ENCODE measurements at regions not wholly inside any gene's neighbourhood (a gene's known extent, or its start where the extent isn't known, plus 50 kb on each side); places are given as distances from the start of the nearest gene placed in this dataset.

- H3K4me1 ChIP-seq: peaks cover 5 to 6% of the 10 kb centered on the region in 2 donors
- DNase-seq: no peak
- in situ Hi-C loops (cut with MboI; ENCODE audit: low sequenced_read_pairs in 4 of 4): no loop called here
- no peak overlapping the region for H3K4me3 ChIP-seq
- no peaks in the 10 kb centered on the region for H3K9me3 ChIP-seq
- TF ChIP-seq CTCF (IDR thresholded peaks at IDR 0.05 in 4 of 5, conservative IDR thresholded peaks at IDR 0.05 in 1 of 5): no peak
- no peak for TF ChIP-seq POLR2A (IDR thresholded peaks at IDR 0.05)
- intact Hi-C loops (cut with DNase I; ENCODE audit: low total_unique reads): no loop called here
- no peak for ATAC-seq
- peaks cover 0 to 7% (median 3%) of the 10 kb centered on the region in 3 donors for H3K27me3 ChIP-seq
- no peaks in the 10 kb centered on the region for H3K36me3 ChIP-seq
- H3K27ac ChIP-seq: no peak overlapping the region
These were observed 126.3 kb downstream of the FOXB1 start for GRCh38 chr15:60130398-60130797.

- H3K9me3 ChIP-seq: no peaks in the 10 kb centered on the region
- no peaks in the 10 kb centered on the region for H3K36me3 ChIP-seq
- DNase-seq (no peak), ATAC-seq (no peak)
- intact Hi-C loops (cut with DNase I; ENCODE audit: low total_unique reads): no loop called here
- TF ChIP-seq POLR2A (IDR thresholded peaks at IDR 0.05) (no peak), CTCF (IDR thresholded peaks at IDR 0.05 in 4 of 5, conservative IDR thresholded peaks at IDR 0.05 in 1 of 5) (no peak)
- H3K27me3 ChIP-seq: peaks cover 0 to 7% (median 3%) of the 10 kb centered on the region in 3 donors
- in situ Hi-C loops (cut with MboI; ENCODE audit: low sequenced_read_pairs in 4 of 4): no loop called here
- no peak overlapping the region for H3K27ac ChIP-seq
- H3K4me1 ChIP-seq: peaks cover 5 to 6% of the 10 kb centered on the region in 2 donors
- no peak overlapping the region for H3K4me3 ChIP-seq
These were observed 126.7 kb downstream of the FOXB1 start for GRCh38 chr15:60130821-60131220.

- DNase-seq: no peak
- ATAC-seq: no peak
- in situ Hi-C loops (cut with MboI; ENCODE audit: low sequenced_read_pairs in 4 of 4) (no loop called here), intact Hi-C loops (cut with DNase I; ENCODE audit: low total_unique reads) (no loop called here)
- no peaks in the 10 kb centered on the region for H3K9me3 ChIP-seq
- TF ChIP-seq CTCF (IDR thresholded peaks at IDR 0.05 in 4 of 5, conservative IDR thresholded peaks at IDR 0.05 in 1 of 5) (no peak), POLR2A (IDR thresholded peaks at IDR 0.05) (no peak)
- peaks cover 3 to 7% (median 6%) of the 10 kb centered on the region in 3 donors for H3K27me3 ChIP-seq
- H3K4me3 ChIP-seq: no peak overlapping the region
- H3K27ac ChIP-seq: no peak overlapping the region
- no peaks in the 10 kb centered on the region for H3K4me1 ChIP-seq
- no peaks in the 10 kb centered on the region for H3K36me3 ChIP-seq
These were observed 130.5 kb downstream of the FOXB1 start for GRCh38 chr15:60134609-60135008.

- peaks cover 3 to 7% (median 6%) of the 10 kb centered on the region in 3 donors for H3K27me3 ChIP-seq
- intact Hi-C loops (cut with DNase I; ENCODE audit: low total_unique reads): no loop called here
These were observed 131.8 kb downstream of the FOXB1 start for GRCh38 chr15:60135961-60136360.

More at GRCh38 chr15:60135961-60136360, 131.8 kb downstream of the FOXB1 start:
- no peak for ATAC-seq
- TF ChIP-seq POLR2A (IDR thresholded peaks at IDR 0.05) (no peak), CTCF (IDR thresholded peaks at IDR 0.05 in 4 of 5, conservative IDR thresholded peaks at IDR 0.05 in 1 of 5) (no peak)
- no peak for DNase-seq
- no peaks in the 10 kb centered on the region for H3K4me1 ChIP-seq
- no peaks in the 10 kb centered on the region for H3K36me3 ChIP-seq
- no peak overlapping the region for H3K27ac ChIP-seq
- in situ Hi-C loops (cut with MboI; ENCODE audit: low sequenced_read_pairs in 4 of 4): no loop called here
- no peak overlapping the region for H3K4me3 ChIP-seq
- H3K9me3 ChIP-seq: no peaks in the 10 kb centered on the region
